GM20431 (cell line): ENCODE measurements at regions not wholly inside any gene's neighbourhood (a gene's known extent, or its start where the extent isn't known, plus 50 kb on each side); places are given as distances from the start of the nearest gene placed in this dataset.

Experiments
- in situ Hi-C: fragments of 300-500 bp; cut with MseI, MboI; formaldehyde crosslinking; loops from one replicate; pipeline ENCODE4 v1.15.0; 2020; ENCODE audit warnings: low sequenced_read_pairs; ENCODE audit not compliant: unreplicated experiment

GRCh38 chr4:154977228-154977627 lies 196.2 kb downstream of the RBM46 start:
- in situ Hi-C loops = loop anchor here (25.0 kb wide), 1 partner anchor 385 kb away; no protein-coding TSS in a partner anchor

- in situ Hi-C loops = loop anchor here (25.0 kb wide), 1 partner anchor 380 kb away; no protein-coding TSS in a partner anchor
Measured at GRCh38 chr4:154982187-154983047, 201.3 kb downstream of the RBM46 start.

- in situ Hi-C loops = loop anchor here (25.0 kb wide), 1 partner anchor 379 kb away; no protein-coding TSS in a partner anchor
Measured at GRCh38 chr4:154983714-154984113, 202.6 kb downstream of the RBM46 start.

- in situ Hi-C loops = loop anchor here (25.0 kb wide), 1 partner anchor 378 kb away; no protein-coding TSS in a partner anchor
Measured at GRCh38 chr4:154984148-154984547, 203.1 kb downstream of the RBM46 start.

GRCh38 chr4:154984616-154985015 lies 203.5 kb downstream of the RBM46 start:
- in situ Hi-C loops = loop anchor here (25.0 kb wide), 1 partner anchor 378 kb away; no protein-coding TSS in a partner anchor

- in situ Hi-C loops = loop anchor here (25.0 kb wide), 1 partner anchor 377 kb away; no protein-coding TSS in a partner anchor
Measured at GRCh38 chr4:154985673-154986072, 204.6 kb downstream of the RBM46 start.

GRCh38 chr4:154988511-154988910 lies 207.4 kb downstream of the RBM46 start:
- in situ Hi-C loops = loop anchor here (25.0 kb wide), 1 partner anchor 374 kb away; no protein-coding TSS in a partner anchor

- in situ Hi-C loops = loop anchor here (25.0 kb wide), 1 partner anchor 373 kb away; no protein-coding TSS in a partner anchor
Measured at GRCh38 chr4:154989511-154989910, 208.4 kb downstream of the RBM46 start.

GRCh38 chr4:154997866-154998265 lies 210.6 kb upstream of the NPY2R start:
- in situ Hi-C loops = loop anchor here (25.0 kb wide), 1 partner anchor 364 kb away; no protein-coding TSS in a partner anchor

GRCh38 chr4:154998284-154998683 lies 210.2 kb upstream of the NPY2R start:
- in situ Hi-C loops = loop anchor here (25.0 kb wide), 1 partner anchor 364 kb away; no protein-coding TSS in a partner anchor

- in situ Hi-C loops = loop anchor here (25.0 kb wide), 1 partner anchor 364 kb away; no protein-coding TSS in a partner anchor
Measured at GRCh38 chr4:154998773-154999172, 209.7 kb upstream of the NPY2R start.

- in situ Hi-C loops = loop anchor here (25.0 kb wide), 1 partner anchor 362 kb away; no protein-coding TSS in a partner anchor
Measured at GRCh38 chr4:154999950-155000578, 208.4 kb upstream of the NPY2R start.

- in situ Hi-C loops = no loop called here
Measured at GRCh38 chr4:155001251-155001650, 207.2 kb upstream of the NPY2R start.

- in situ Hi-C loops = no loop called here
Measured at GRCh38 chr4:155005395-155006090, 202.9 kb upstream of the NPY2R start.

- in situ Hi-C loops = no loop called here
Measured at GRCh38 chr4:155007660-155008176, 200.7 kb upstream of the NPY2R start.

GRCh38 chr4:155008389-155008788 lies 200.0 kb upstream of the NPY2R start:
- in situ Hi-C loops = no loop called here

GRCh38 chr4:155009288-155009687 lies 199.1 kb upstream of the NPY2R start:
- in situ Hi-C loops = no loop called here

- in situ Hi-C loops = no loop called here
Measured at GRCh38 chr4:155010376-155010775, 198.1 kb upstream of the NPY2R start.

- in situ Hi-C loops = no loop called here
Measured at GRCh38 chr4:155011163-155011780, 197.2 kb upstream of the NPY2R start.
